DOHH2 (cell line): ENCODE measurements at regions not wholly inside any gene's neighbourhood (a gene's known extent, or its start where the extent isn't known, plus 50 kb on each side); places are given as distances from the start of the nearest gene placed in this dataset.

Experiments
- CTCF ChIP-seq: fragments of 200-600 bp; sonication (generic); IDR thresholded peaks from one replicate; pipeline ENCODE4 v1.5.1; 2014; ENCODE audit warnings: antibody characterized with exemption, mild to moderate bottlenecking, low read depth, low read length; ENCODE audit not compliant: poor library complexity, severe bottlenecking
- EZH2phosphoT487 ChIP-seq: fragments of 200-600 bp; sonication (generic); IDR thresholded peaks from 2 replicates; pipeline ENCODE4 v1.6.1; 2017; ENCODE audit warnings: borderline replicate concordance, mild to moderate bottlenecking, antibody characterized with exemption, low read length, moderate library complexity, mixed read lengths

- no peak for TF ChIP-seq CTCF
- no peak for TF ChIP-seq EZH2phosphoT487
These were observed 64.7 kb upstream of the HNRNPA3 start for GRCh38 chr2:177147834-177148445.
